Ishikawa (cell line): ENCODE measurements at regions not wholly inside any gene's neighbourhood (a gene's known extent, or its start where the extent isn't known, plus 50 kb on each side); places are given as distances from the start of the nearest gene placed in this dataset.

Source experiments
- CEBPB ChIP-seq: IDR thresholded peaks from 2 replicates; pipeline ENCODE4 v1.6.1; 2012
- CREB1 ChIP-seq: IDR thresholded peaks from 2 replicates; pipeline ENCODE4 v1.6.1; 2012; ENCODE audit warnings: low read depth
- EGR1 ChIP-seq: IDR thresholded peaks from 2 replicates; pipeline ENCODE4 v1.6.1; 2012
- EP300 ChIP-seq: IDR thresholded peaks from 2 replicates; pipeline ENCODE4 v1.6.1; 2012; ENCODE audit warnings: borderline replicate concordance
- FOXM1 ChIP-seq: IDR thresholded peaks from 2 replicates; pipeline ENCODE4 v1.6.1; 2012; ENCODE audit warnings: low read depth, borderline replicate concordance
- NFIC ChIP-seq: IDR thresholded peaks from 2 replicates; pipeline ENCODE4 v1.6.1; 2012
- RAD21 ChIP-seq: IDR thresholded peaks from 2 replicates; pipeline ENCODE4 v1.6.1; 2012; ENCODE audit warnings: low read depth
- REST ChIP-seq: IDR thresholded peaks from 2 replicates; pipeline ENCODE4 v1.6.1; 2012; ENCODE audit warnings: low read depth, mild to moderate bottlenecking
- TAF1 ChIP-seq: IDR thresholded peaks from 2 replicates; pipeline ENCODE4 v1.6.1; 2012; ENCODE audit warnings: low read depth, mild to moderate bottlenecking
- TCF12 ChIP-seq: IDR thresholded peaks from 2 replicates; pipeline ENCODE4 v1.6.1; 2012; ENCODE audit warnings: low read depth
- TEAD4 ChIP-seq: IDR thresholded peaks from 2 replicates; pipeline ENCODE4 v1.6.1; 2012
- YY1 ChIP-seq: IDR thresholded peaks from 2 replicates; pipeline ENCODE4 v1.6.1; 2012; ENCODE audit warnings: low read depth
- ZBTB7A ChIP-seq: IDR thresholded peaks from 2 replicates; pipeline ENCODE4 v1.6.1; 2012; ENCODE audit warnings: low read depth
- TF ChIP-seq, protein P1 (sequence below): IDR thresholded peaks from 2 replicates; pipeline ENCODE4 v1.6.1; 2012
- TF ChIP-seq, protein P2 (sequence below): IDR thresholded peaks from 2 replicates; pipeline ENCODE4 v1.6.1; 2012

DNA sequence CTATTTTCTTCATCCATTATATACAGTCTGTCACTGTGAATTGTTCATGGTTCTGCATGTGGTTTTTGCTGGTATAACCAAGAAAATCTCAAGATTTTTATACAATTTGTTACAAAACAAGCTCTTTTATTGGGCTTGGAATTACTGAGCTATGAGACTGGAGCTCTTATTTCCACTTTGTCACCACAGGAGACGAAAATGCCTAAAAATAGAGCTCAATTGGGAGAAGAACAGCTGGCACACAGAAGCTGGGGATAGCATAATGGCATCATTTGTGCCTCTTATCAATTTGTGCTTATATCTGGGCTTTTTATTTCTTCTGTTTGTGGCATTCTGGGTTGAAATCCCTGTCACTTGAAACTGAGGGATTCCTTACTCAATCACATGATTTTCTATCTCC lies 219.1 kb downstream of the CALCRL start:
- TF ChIP-seq FOXM1: no peak
- TF ChIP-seq TAF1: no peak
- no peak for TF ChIP-seq EGR1
- no peak for TF ChIP-seq CREB1
- no peak for TF ChIP-seq EP300
- TF ChIP-seq, protein P1, sequence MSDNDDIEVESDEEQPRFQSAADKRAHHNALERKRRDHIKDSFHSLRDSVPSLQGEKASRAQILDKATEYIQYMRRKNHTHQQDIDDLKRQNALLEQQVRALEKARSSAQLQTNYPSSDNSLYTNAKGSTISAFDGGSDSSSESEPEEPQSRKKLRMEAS: no peak
- no peak for TF ChIP-seq NFIC
- TF ChIP-seq YY1: no peak
- TF ChIP-seq RAD21: no peak
- TF ChIP-seq, protein P2, sequence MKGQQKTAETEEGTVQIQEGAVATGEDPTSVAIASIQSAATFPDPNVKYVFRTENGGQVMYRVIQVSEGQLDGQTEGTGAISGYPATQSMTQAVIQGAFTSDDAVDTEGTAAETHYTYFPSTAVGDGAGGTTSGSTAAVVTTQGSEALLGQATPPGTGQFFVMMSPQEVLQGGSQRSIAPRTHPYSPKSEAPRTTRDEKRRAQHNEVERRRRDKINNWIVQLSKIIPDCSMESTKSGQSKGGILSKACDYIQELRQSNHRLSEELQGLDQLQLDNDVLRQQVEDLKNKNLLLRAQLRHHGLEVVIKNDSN: no peak
- TF ChIP-seq TCF12: no peak

GRCh38 chr2:187224989-187225388 lies 223.1 kb downstream of the CALCRL start:
- TF ChIP-seq FOXM1: no peak
- no peak for TF ChIP-seq YY1
- TF ChIP-seq, protein P1: no peak
- TF ChIP-seq CEBPB: no peak
- TF ChIP-seq EGR1: no peak
- no peak for TF ChIP-seq TEAD4
- TF ChIP-seq NFIC: no peak

GRCh38 chr2:187220071-187220470 lies 228.0 kb downstream of the CALCRL start:
- TF ChIP-seq EGR1 (no peak), EP300 (no peak), TEAD4 (no peak), RAD21 (no peak), YY1 (no peak), FOXM1 (no peak), TAF1 (no peak), TCF12 (no peak), CREB1 (no peak), CEBPB (no peak), REST (no peak), NFIC (no peak), ZBTB7A (no peak)
- TF ChIP-seq, protein P2: no peak
- TF ChIP-seq, protein P1: no peak

- TF ChIP-seq EGR1 (no peak), NFIC (no peak), EP300 (no peak), ZBTB7A (no peak), CEBPB (no peak), CREB1 (no peak), YY1 (no peak), TCF12 (no peak)
- TF ChIP-seq, protein P2: no peak
- TF ChIP-seq, protein P1: no peak
Measured at GRCh38 chr2:187215532-187216240, 232.4 kb downstream of the CALCRL start.

DNA sequence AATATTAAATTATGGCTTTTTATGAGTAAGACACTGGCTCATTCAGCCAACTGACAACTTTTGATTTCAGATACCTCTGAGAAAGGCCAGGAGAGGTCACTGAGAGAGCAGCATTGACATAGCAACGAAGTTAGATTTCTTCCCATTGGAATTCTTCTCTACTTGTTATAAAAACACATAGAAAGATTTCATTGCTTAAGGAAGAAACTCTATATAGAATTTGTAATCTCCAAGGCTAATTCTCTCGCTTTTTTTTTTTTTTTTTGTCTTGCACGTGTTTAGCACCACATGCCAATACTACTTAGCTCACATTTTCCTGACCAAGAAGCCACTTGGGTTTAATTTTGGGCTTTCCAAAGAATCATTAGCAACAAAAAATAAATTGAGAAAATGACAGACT lies 233.7 kb downstream of the CALCRL start:
- no peak for TF ChIP-seq NFIC
- no peak for TF ChIP-seq ZBTB7A
- no peak for TF ChIP-seq TAF1
- no peak for TF ChIP-seq TCF12
- no peak for TF ChIP-seq REST
- TF ChIP-seq TEAD4: no peak
- no peak for TF ChIP-seq FOXM1
- no peak for TF ChIP-seq CREB1
- no peak for TF ChIP-seq YY1
- TF ChIP-seq RAD21: no peak
- no peak for TF ChIP-seq CEBPB
- TF ChIP-seq, protein P2: no peak
- TF ChIP-seq, protein P1: no peak
- no peak for TF ChIP-seq EP300
- TF ChIP-seq EGR1: no peak
